GM21515 (cell line): ENCODE measurements at regions not wholly inside any gene's neighbourhood (a gene's known extent, or its start where the extent isn't known, plus 50 kb on each side); places are given as distances from the start of the nearest gene placed in this dataset.

Source experiments
- ATAC-seq: cut with Tn5 transposase; IDR thresholded peaks from one replicate; pipeline ENCODE4 v1.9.1; 2021; ENCODE audit not compliant: unreplicated experiment

GRCh38 chr22:47249370-47249928, 487.0 kb downstream of the TBC1D22A start:
- ATAC-seq, result no peak

GRCh38 chr22:47248925-47249324, 486.5 kb downstream of the TBC1D22A start:
- ATAC-seq, result no peak

- no peak for ATAC-seq
Measured at GRCh38 chr22:47247579-47248240, 485.3 kb downstream of the TBC1D22A start.

DNA sequence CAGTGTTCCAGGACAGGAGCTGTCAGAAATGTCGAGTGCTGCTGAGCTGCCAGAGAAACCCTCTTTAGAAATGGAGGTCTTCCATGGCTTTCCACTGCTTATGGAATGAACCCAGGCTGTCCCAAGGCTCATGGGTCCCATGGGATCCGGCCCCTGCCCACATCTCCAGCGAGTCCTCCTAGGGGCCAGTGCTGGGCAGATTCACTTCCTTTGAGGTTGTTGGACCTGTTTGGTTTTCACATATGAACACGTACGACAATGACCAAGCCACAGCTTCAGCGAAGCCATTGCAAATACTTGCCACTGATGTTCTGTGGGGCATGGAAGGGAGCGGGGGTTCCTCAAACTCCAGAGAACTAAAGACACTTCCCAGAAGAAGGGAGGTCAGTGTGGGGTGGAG, 483.3 kb downstream of the TBC1D22A start:
- ATAC-seq, result no peak

GRCh38 chr22:47245286-47245685, 482.8 kb downstream of the TBC1D22A start:
- no peak for ATAC-seq

DNA sequence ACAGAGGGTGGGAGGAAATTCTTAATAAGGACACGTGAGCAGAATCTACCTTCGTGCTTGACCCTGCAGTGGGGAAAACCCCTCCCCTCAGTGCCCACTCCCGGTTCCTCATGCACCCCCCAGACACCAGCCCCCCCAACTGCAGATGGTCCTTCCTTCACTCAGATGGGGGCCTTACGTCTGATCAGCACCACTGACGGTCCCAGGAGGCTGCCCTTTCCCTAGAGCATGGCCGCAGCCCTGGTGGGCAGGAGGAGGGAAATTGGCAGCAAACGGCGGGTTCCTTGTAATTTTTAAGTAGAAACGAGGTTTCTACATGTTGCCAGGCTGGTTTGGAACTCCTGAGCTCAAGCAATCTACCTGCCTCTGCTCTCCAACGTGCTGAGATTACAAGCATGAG, 477.7 kb downstream of the TBC1D22A start:
- ATAC-seq, result no peak

DNA sequence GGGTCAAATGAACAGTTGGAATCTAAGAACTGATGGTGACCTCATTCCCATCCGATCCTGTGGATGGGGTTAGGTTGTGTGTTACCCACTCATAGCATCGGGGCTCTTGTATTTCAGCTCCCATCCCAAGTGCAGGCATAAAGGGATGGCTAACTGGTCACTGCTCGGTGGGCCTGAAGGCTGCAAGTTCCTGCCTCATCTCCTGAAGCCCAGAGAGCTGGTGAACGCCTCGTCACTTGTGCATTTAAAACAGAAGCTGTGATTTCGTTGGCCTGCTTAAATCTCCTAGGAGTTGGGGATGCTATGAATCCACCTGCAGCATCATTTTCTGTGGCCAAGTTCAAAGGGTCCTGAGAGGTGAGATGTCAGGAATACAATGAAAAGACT, 477.0 kb downstream of the TBC1D22A start:
- ATAC-seq, result no peak

GRCh38 chr22:47238690-47239473, 476.4 kb downstream of the TBC1D22A start:
- ATAC-seq, result no peak

DNA sequence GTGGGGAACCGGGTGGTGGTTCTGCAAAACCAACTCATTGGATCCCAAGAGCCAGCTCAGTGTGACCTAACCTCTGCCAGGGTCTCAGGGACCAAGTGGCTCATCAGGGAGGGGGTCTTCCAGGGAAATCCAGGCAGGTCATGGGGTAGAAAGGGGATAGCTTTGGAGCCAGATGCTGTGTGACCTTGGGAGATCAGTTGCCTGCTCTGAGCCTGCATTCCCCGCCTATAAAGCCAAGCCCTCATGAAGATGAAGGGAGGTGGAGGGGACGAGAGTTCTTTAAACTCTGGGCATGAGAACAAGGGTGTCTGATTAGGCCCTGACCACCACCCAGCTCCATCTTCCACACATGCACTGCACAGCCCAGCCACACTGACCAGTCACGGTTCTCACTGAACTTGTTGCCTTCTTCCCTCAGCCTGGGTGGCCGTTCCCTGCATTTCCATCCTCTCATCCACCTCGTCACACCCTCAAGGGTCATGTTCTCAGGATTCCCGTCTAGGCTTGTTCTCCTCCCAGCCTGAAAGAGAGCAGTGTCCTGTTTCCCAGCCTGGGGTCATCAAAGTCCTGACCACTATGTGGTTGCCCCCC, 475.5 kb downstream of the TBC1D22A start:
- no peak for ATAC-seq

- no peak for ATAC-seq
Measured at GRCh38 chr22:47236718-47237117, 474.3 kb downstream of the TBC1D22A start.

- ATAC-seq, result no peak
Measured at GRCh38 chr22:47236161-47236560, 473.7 kb downstream of the TBC1D22A start.

- ATAC-seq, result no peak
Measured at GRCh38 chr22:47233316-47234243, 471.1 kb downstream of the TBC1D22A start.

DNA sequence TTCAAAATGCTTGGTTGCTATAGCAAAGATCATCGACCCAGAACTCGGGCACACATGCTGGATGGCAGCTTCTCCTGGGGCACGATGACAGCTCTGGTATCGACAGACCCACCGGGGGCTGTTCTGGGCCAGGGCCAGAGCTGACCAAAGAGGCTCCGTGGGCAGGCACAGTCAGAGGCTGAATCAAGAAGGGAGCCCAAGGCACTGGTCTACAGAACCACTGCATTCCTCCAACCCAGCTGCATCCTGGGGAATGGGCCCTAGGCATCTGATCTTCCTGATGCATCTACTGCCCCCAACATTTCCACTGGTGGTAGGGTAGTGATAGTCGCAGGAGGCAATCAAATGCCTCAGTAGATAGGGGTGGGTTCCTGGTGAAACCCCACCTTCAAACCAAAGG, 470.3 kb downstream of the TBC1D22A start:
- no peak for ATAC-seq

DNA sequence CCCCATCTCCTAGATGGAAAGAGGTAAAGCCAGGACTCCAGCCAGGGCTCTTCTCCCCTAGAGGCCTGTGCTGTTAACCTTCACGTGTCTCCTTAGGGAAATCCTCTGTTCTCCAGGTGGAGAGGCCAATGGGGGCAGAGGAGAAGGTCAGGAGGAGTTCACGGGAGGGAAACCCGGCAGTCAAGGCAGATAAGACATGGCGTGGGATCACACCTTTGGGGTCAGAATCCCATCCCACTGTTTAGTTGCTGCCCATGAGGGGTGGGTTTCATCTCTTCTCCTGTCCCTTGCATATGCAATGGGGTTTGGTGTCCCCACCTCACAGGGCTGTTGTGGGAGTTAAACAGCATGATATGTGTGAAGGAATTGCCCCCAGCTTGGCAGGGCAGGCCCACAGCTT, 469.7 kb downstream of the TBC1D22A start:
- ATAC-seq, result no peak

GRCh38 chr22:47231759-47232158, 469.3 kb downstream of the TBC1D22A start:
- no peak for ATAC-seq

DNA sequence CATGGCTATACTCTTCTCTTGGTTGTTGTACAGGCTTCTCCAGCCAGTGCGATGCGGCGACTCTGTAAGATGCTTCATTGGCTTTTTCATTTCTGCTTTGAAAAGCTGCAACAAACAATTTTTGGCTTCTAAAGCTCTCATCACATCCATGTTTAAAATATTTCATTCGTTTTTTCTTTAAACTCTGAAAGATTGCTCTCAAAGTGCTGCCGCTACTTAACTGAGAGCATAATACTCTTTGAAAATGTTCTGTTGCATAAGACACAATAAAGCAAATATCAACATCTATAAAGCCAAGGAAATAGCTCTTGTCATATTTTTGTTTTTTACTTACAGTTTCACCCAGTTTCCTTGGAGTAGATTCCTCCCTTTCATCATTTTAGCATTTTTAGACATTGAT, 468.3 kb downstream of the TBC1D22A start:
- no peak for ATAC-seq

DNA sequence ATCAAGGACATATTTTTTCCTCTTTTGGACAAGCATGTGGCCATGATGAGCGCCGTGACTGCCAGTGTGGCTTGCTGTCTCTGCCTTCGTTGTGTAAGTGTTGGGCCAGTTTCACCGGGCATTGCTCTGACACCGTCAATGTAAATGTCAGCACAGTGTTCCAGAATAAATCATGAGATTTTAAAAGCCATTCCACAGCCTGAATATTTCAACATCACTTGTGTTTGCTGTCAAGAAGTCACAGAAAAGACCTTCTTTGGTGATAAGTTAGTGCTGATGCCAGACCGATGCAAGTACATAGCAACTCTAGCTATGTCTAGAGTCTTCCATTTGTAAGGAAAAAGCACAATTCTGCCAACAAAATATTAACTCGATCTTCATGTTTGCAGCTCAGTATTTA, 467.8 kb downstream of the TBC1D22A start:
- ATAC-seq, result no peak

GRCh38 chr22:47228767-47229166, 466.3 kb downstream of the TBC1D22A start:
- ATAC-seq, result no peak

GRCh38 chr22:47225931-47226633, 463.6 kb downstream of the TBC1D22A start:
- ATAC-seq, result no peak
